ENCODE measurements at regions not wholly inside any gene's neighbourhood (a gene's known extent, or its start where the extent isn't known, plus 50 kb on each side); places are given as distances from the start of the nearest gene placed in this dataset.

DNA sequence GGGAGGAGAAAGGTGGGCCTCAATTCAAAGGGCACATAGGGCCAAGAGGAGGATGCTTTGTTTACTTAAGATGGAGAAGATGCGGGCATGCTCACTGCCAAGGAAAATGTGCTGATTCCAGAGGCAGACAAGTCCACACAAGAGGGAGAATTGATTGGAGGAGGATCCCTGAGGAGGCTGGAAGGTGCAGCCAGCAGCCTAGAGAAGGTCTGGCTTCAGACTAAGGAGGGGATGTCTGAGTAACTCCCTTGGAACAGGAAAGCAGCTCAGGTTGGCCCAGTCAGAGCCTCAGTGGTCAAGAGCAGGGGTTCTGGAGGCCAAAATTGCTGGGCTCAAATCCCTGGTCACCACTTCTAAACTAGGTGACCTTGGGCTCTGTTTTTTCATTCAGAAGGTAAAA is 265.5 kb upstream of the NCKAP5 start:
- no peak for DNase-seq (ENCODE audit: low read depth)
- in situ Hi-C loops (cut with HindIII; ENCODE audit: low sequenced_read_pairs): no loop called here
- H3K4me3 ChIP-seq (ENCODE audit: low read depth, low read length): no peak overlapping the region
- TF ChIP-seq CTCF (IDR thresholded peaks at IDR 0.05; ENCODE audit: low read depth, low read length, missing control alignments): no peak

DNA sequence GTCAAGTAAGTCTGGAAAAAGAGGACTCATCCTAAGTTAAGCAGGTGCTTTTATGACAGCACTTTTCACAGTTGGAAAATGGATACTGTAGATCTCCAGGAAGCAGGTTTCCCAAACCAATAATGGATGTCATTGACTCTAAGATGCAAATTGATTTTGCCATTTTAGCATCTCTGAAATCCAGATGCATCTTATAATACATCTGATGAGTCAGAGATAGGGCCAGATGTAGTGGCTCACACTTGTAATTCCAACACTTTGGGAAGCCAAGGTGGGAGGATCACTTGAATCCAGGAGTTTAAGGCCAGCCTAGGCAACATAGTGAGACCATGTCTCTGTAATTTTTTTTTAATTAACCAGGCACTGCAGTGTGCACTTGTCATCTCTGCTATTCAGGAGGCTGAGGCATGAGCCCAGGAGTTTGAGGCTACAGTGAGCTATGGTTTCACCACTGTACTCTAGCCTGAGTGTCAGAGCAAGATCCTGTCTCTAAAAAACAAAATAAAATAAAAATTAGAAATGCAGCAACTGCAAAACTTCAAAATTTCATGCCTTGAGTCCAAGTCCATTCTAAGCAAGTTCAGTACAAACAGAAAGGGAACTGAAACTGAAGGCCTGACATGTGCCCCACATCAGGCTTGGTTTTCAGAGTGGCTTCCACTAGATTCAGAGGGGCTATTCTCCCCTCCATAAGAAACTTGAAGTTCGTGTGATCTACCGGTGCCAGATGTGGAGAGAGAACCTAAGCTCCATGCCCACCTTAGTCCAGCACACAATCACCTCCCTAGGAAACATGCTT is 267.8 kb upstream of the NCKAP5 start:
- in situ Hi-C loops (cut with HindIII; ENCODE audit: low sequenced_read_pairs): no loop called here
- no peak for TF ChIP-seq CTCF (IDR thresholded peaks at IDR 0.05; ENCODE audit: low read depth, low read length, missing control alignments)
- no peak for DNase-seq (ENCODE audit: low read depth)
- no peak overlapping the region for H3K4me3 ChIP-seq (ENCODE audit: low read depth, low read length)

GRCh38 chr2:133836691-133837345 is 268.6 kb upstream of the NCKAP5 start:
- no peak for DNase-seq (ENCODE audit: low read depth)
- in situ Hi-C loops (cut with HindIII; ENCODE audit: low sequenced_read_pairs): no loop called here
- TF ChIP-seq CTCF (IDR thresholded peaks at IDR 0.05; ENCODE audit: low read depth, low read length, missing control alignments): no peak
- H3K4me3 ChIP-seq (ENCODE audit: low read depth, low read length): no peak overlapping the region

GRCh38 chr2:133837441-133838094 is 269.3 kb upstream of the NCKAP5 start:
- no peak overlapping the region for H3K4me3 ChIP-seq (ENCODE audit: low read depth, low read length)
- in situ Hi-C loops (cut with HindIII; ENCODE audit: low sequenced_read_pairs): no loop called here
- DNase-seq (ENCODE audit: low read depth): no peak
- no peak for TF ChIP-seq CTCF (IDR thresholded peaks at IDR 0.05; ENCODE audit: low read depth, low read length, missing control alignments)

DNA sequence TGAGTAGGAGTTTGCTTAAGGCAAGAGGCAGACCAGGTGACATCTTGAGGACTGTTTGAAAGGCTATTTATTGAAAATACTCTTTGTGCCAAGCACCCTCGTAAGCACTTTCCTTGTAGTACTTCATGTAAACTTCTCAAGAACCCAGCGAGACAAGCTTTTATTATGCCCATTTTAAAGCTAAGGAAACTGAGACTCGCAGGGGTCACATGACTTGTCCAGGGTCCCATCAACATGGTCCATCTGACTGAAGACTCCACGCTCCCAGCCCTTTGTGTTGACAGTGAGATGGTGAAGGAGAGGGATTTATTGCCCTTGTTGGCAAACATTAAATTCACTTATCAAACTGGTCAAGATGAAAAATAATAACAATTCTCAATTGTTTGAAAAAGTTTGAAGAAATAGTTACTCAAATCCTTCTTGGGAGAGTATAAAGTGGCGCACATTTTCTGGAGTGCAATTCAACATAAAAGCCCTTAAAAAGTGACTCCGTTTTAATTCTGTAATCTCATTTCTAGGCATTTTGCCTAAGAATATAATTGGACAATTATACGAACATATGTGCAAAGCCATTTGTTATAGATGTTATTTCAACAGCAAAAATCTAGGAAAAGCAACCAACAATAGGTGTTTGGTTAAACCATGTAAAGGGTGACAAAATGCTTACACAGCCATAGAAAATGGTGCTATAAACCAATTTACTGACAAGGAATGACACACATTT is 270.5 kb upstream of the NCKAP5 start:
- TF ChIP-seq CTCF (IDR thresholded peaks at IDR 0.05; ENCODE audit: low read depth, low read length, missing control alignments): no peak
- in situ Hi-C loops (cut with HindIII; ENCODE audit: low sequenced_read_pairs): no loop called here
- H3K4me3 ChIP-seq (ENCODE audit: low read depth, low read length): no peak overlapping the region
- DNase-seq (ENCODE audit: low read depth): no peak

GRCh38 chr2:133839677-133840076 is 271.4 kb upstream of the NCKAP5 start:
- no peak for TF ChIP-seq CTCF (IDR thresholded peaks at IDR 0.05; ENCODE audit: low read depth, low read length, missing control alignments)
- in situ Hi-C loops (cut with HindIII; ENCODE audit: low sequenced_read_pairs): no loop called here
- H3K4me3 ChIP-seq (ENCODE audit: low read depth, low read length): no peak overlapping the region
- DNase-seq (ENCODE audit: low read depth): no peak

All from astrocyte of the cerebellum (primary cell).